DMS53 treated with DMSO at 0.1 percent for 48 hours (cell line): ENCODE measurements at regions not wholly inside any gene's neighbourhood (a gene's known extent, or its start where the extent isn't known, plus 50 kb on each side); places are given as distances from the start of the nearest gene placed in this dataset.
A peak's percentile ranks its signal among the peaks of the same experiment; 100 is the strongest.

ENCODE experiments used
- DNase-seq: peaks from one replicate; lab custom pipeline; 2025; ENCODE audit not compliant: unreplicated experiment; lab: John Stamatoyannopoulos, UW

- DNase-seq = no peak
Observed at GRCh38 chr1:164366014-164366413, 193.0 kb upstream of the PBX1 start.

GRCh38 chr1:164369698-164370365 lies 189.2 kb upstream of the PBX1 start:
- DNase-seq = no peak

GRCh38 chr1:164380893-164381292 lies 178.1 kb upstream of the PBX1 start:
- DNase-seq = no peak

- DNase-seq = no peak
Observed at GRCh38 chr1:164382384-164382783, 176.6 kb upstream of the PBX1 start.

- DNase-seq = no peak
Observed at GRCh38 chr1:164384262-164384661, 174.7 kb upstream of the PBX1 start.

GRCh38 chr1:164417016-164417704 lies 141.8 kb upstream of the PBX1 start:
- no peak for DNase-seq

GRCh38 chr1:164423136-164423535 lies 135.8 kb upstream of the PBX1 start:
- DNase-seq = no peak

- DNase-seq = no peak
Observed at GRCh38 chr1:164433141-164433817, 125.7 kb upstream of the PBX1 start.

- no peak for DNase-seq
Observed at GRCh38 chr1:164433818-164434170, 125.2 kb upstream of the PBX1 start.

- no peak for DNase-seq
Observed at GRCh38 chr1:164440232-164440631, 118.8 kb upstream of the PBX1 start.

GRCh38 chr1:164443166-164443565 lies 115.8 kb upstream of the PBX1 start:
- DNase-seq = no peak

- no peak for DNase-seq
Observed at GRCh38 chr1:164443836-164444235, 115.1 kb upstream of the PBX1 start.

- DNase-seq = no peak
Observed at GRCh38 chr1:164446020-164446419, 113.0 kb upstream of the PBX1 start.

GRCh38 chr1:164452549-164452948 lies 106.4 kb upstream of the PBX1 start:
- DNase-seq = no peak

- no peak for DNase-seq
Observed at GRCh38 chr1:164456272-164456671, 102.7 kb upstream of the PBX1 start.

- DNase-seq = peak; percentile 43
Observed at GRCh38 chr1:164459176-164459575, 99.8 kb upstream of the PBX1 start.

- DNase-seq = no peak
Observed at GRCh38 chr1:164466001-164466421, 93.0 kb upstream of the PBX1 start.

- no peak for DNase-seq
Observed at GRCh38 chr1:164466429-164466828, 92.6 kb upstream of the PBX1 start.

- DNase-seq = no peak
Observed at GRCh38 chr1:164470996-164471395, 88.0 kb upstream of the PBX1 start.

- DNase-seq = no peak
Observed at GRCh38 chr1:164472841-164473240, 86.1 kb upstream of the PBX1 start.

GRCh38 chr1:164473544-164473943 lies 85.4 kb upstream of the PBX1 start:
- DNase-seq = no peak

GRCh38 chr1:164475834-164476233 lies 83.2 kb upstream of the PBX1 start:
- no peak for DNase-seq
